ENCODE measurements at regions not wholly inside any gene's neighbourhood (a gene's known extent, or its start where the extent isn't known, plus 50 kb on each side); places are given as distances from the start of the nearest gene placed in this dataset.
"Not testable (repeated sequence)": the region's sequence is repeated elsewhere in the genome, so short reads cannot be mapped to it uniquely, and the experiment has no call there.

- H3K9me3 ChIP-seq, result no peaks in the 10 kb centered on the region
- no peak overlapping the region for H3K27ac ChIP-seq
- H3K36me3 ChIP-seq, result no peaks in the 10 kb centered on the region
- no peak for TF ChIP-seq CTCF (IDR thresholded peaks at IDR 0.05)
- no peaks in the 10 kb centered on the region for H3K4me1 ChIP-seq (ENCODE audit: control insufficient read depth in 1 of 2, insufficient read depth in 1 of 2, low read depth in 1 of 2, low read length in 1 of 2)
- H3K27me3 ChIP-seq, result no peaks in the 10 kb centered on the region
- H3K4me3 ChIP-seq (ENCODE audit: low read depth in 1 of 2, low read length in 1 of 2), result no peak overlapping the region
Observed at GRCh38 chr7:145784809-145785780, 331.5 kb upstream of the CNTNAP2 start.

- not testable (repeated sequence) for H3K36me3 ChIP-seq; H3K27ac ChIP-seq; H3K27me3 ChIP-seq; H3K9me3 ChIP-seq; H3K4me1 ChIP-seq (ENCODE audit: control insufficient read depth in 1 of 2, insufficient read depth in 1 of 2, low read depth in 1 of 2, low read length in 1 of 2); H3K4me3 ChIP-seq (ENCODE audit: low read depth in 1 of 2, low read length in 1 of 2)
Observed at GRCh38 chr7:145781388-145781787, 335.2 kb upstream of the CNTNAP2 start.

DNA sequence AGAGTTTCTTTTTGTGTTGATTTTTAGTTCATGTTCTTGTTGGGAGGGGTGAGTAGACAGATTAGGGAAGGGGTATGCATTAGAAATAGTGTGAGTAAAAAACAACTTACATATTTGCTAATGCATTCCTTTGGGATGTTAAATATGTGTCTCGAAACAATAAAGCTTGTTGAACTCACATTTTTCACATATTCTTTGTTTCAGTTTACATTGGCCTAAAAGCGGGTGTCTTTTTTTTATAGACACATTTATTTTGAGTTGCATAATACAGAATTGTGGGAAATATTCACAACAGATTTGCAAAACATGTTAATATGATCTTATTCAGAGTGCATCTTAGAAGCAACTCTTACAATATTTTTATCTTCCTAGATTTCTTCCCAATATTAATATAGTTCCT, 337.5 kb upstream of the CNTNAP2 start:
- Histone ChIP-seq H3K4me3 (ENCODE audit: low read depth in 1 of 2, low read length in 1 of 2) (no peak overlapping the region), H3K36me3 (no peaks in the 10 kb centered on the region), H3K9me3 (no peaks in the 10 kb centered on the region), H3K4me1 (ENCODE audit: control insufficient read depth in 1 of 2, insufficient read depth in 1 of 2, low read depth in 1 of 2, low read length in 1 of 2) (no peaks in the 10 kb centered on the region), H3K27ac (no peak overlapping the region), H3K27me3 (no peaks in the 10 kb centered on the region)
- TF ChIP-seq CTCF (IDR thresholded peaks at IDR 0.05), result no peak

DNA sequence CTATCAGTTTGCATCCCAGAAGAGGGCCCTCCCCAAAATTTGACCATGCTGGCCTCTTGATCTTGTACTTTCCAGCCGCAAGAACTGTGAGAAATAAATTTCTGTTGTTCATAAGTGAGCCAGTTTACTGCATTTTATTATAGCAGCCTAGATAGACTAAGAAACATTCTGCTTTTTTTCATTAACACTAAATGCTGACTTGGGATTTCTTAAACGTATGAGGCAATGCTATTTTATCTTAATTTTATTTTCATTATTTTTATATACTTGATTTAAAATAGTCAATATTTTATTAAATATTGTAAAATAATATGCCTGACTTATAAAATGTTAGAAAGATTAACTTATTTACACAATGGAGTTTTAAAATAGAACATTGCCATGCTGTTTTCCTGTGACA, 341.8 kb upstream of the CNTNAP2 start:
- H3K9me3 ChIP-seq, result no peaks in the 10 kb centered on the region
- no peaks in the 10 kb centered on the region for H3K4me1 ChIP-seq (ENCODE audit: control insufficient read depth in 1 of 2, insufficient read depth in 1 of 2, low read depth in 1 of 2, low read length in 1 of 2)
- no peaks in the 10 kb centered on the region for H3K36me3 ChIP-seq
- no peak overlapping the region for H3K4me3 ChIP-seq (ENCODE audit: low read depth in 1 of 2, low read length in 1 of 2)
- no peaks in the 10 kb centered on the region for H3K27me3 ChIP-seq
- no peak for TF ChIP-seq CTCF (IDR thresholded peaks at IDR 0.05)
- H3K27ac ChIP-seq, result no peak overlapping the region

- H3K4me3 ChIP-seq (ENCODE audit: low read depth in 1 of 2, low read length in 1 of 2), result no peak overlapping the region
- no peaks in the 10 kb centered on the region for H3K27me3 ChIP-seq
- TF ChIP-seq CTCF (IDR thresholded peaks at IDR 0.05), result no peak
- H3K36me3 ChIP-seq, result no peaks in the 10 kb centered on the region
- H3K4me1 ChIP-seq (ENCODE audit: control insufficient read depth in 1 of 2, insufficient read depth in 1 of 2, low read depth in 1 of 2, low read length in 1 of 2), result no peaks in the 10 kb centered on the region
- no peaks in the 10 kb centered on the region for H3K9me3 ChIP-seq
- H3K27ac ChIP-seq, result no peak overlapping the region
Observed at GRCh38 chr7:145753004-145753403, 363.6 kb upstream of the CNTNAP2 start.

GRCh38 chr7:145737617-145738016, 379.0 kb upstream of the CNTNAP2 start:
- TF ChIP-seq CTCF (IDR thresholded peaks at IDR 0.05), result no peak
- Histone ChIP-seq H3K4me3 (ENCODE audit: low read depth in 1 of 2, low read length in 1 of 2) (no peak overlapping the region), H3K27ac (no peak overlapping the region), H3K27me3 (no peaks in the 10 kb centered on the region), H3K4me1 (ENCODE audit: control insufficient read depth in 1 of 2, insufficient read depth in 1 of 2, low read depth in 1 of 2, low read length in 1 of 2) (no peaks in the 10 kb centered on the region), H3K36me3 (no peaks in the 10 kb centered on the region), H3K9me3 (no peaks in the 10 kb centered on the region)

Data from neutrophil (primary cell).